Endothelial cell of umbilical vein (primary cell): ENCODE measurements at regions not wholly inside any gene's neighbourhood (a gene's known extent, or its start where the extent isn't known, plus 50 kb on each side); places are given as distances from the start of the nearest gene placed in this dataset.

ENCODE experiments used
- BruUV-seq: library from RNA; stranded (reverse); fragments of 400-500 nt; replicated peaks from 2 replicates; lab custom pipeline; 2021; lab: Mats Ljungman, UMichigan
- CTCF ChIA-PET: fragments of 300-600, 350-600 bp; sonication (Branson Sonifier 250); formaldehyde crosslinking; loops from one replicate; lab custom pipeline; 2021; ENCODE audit warnings: antibody characterized with exemption, inconsistent platforms; lab: Charles Lee
- POLR2A ChIA-PET: fragments of 300-600, 350-600 bp; sonication (Branson Sonifier 250); formaldehyde crosslinking; loops from one replicate; lab custom pipeline; 2021; ENCODE audit warnings: antibody characterized with exemption, inconsistent platforms; lab: Charles Lee
- DNase-seq: peaks from one replicate; pipeline ENCODE4 v3.0.0-alpha.2; 2011; ENCODE audit warnings: low read depth, low spot score
- FAIRE-seq: peaks from 2 replicates; lab custom pipeline; 2011; peaks lifted over from hg19 to GRCh38; lab: Jason Lieb, UNC
- H2AFZ ChIP-seq: 2 replicates; pipeline ENCODE4 v1.6.0; 2012; ENCODE audit warnings: low read depth, low read length, control low read depth, inconsistent platforms
- H3K27ac ChIP-seq: 2 replicates; pipeline ENCODE4 v1.5.1; 2011; ENCODE audit warnings: low read depth, mild to moderate bottlenecking, control low read depth, low read length, moderate library complexity; ENCODE audit not compliant: insufficient read depth
- H3K27me3 ChIP-seq, 2 experiments: 2 replicates each; pipeline versions ENCODE4 v1.6.0 to v1.6.1; 2011; ENCODE audit warnings: low read length in 2 of 2, mixed read lengths in 1 of 2; ENCODE audit not compliant: control insufficient read depth in 2 of 2, insufficient read depth in 2 of 2
- H3K36me3 ChIP-seq, 2 experiments: 2 replicates in 1 of 2; 3 replicates in 1 of 2; pipeline ENCODE4 v1.5.1; 2011; ENCODE audit warnings: low read length in 2 of 2, mild to moderate bottlenecking in 1 of 2, moderate library complexity in 1 of 2; ENCODE audit not compliant: control insufficient read depth in 2 of 2, insufficient read depth in 2 of 2; ENCODE audit errors: extremely low read depth in 1 of 2
- H3K4me1 ChIP-seq: 3 replicates; pipeline ENCODE4 v1.5.1; 2011; ENCODE audit warnings: mild to moderate bottlenecking, low read length; ENCODE audit not compliant: control insufficient read depth, insufficient read depth; ENCODE audit errors: extremely low read depth
- H3K4me2 ChIP-seq: 2 replicates; pipeline ENCODE4 v1.6.1; 2011; ENCODE audit warnings: low read length, control low read depth, mixed read lengths; ENCODE audit not compliant: insufficient read depth
- H3K4me3 ChIP-seq, 3 experiments: fragments of 200-600 bp in 1 of 3; sonication (generic), shearing (Covaris generic) in 1 of 3; replicated peaks in 1 of 3; 2 replicates each; pipeline ENCODE4 v1.5.1; 2011 to 2016; ENCODE audit warnings: control low read depth in 3 of 3, low read length in 3 of 3, mild to moderate bottlenecking in 2 of 3, inconsistent platforms in 1 of 3, low read depth in 1 of 3, moderate library complexity in 1 of 3; ENCODE audit not compliant: insufficient read depth in 1 of 3
- H3K79me2 ChIP-seq: 2 replicates; pipeline ENCODE4 v1.6.0; 2012; ENCODE audit warnings: low read length, inconsistent platforms; ENCODE audit not compliant: control insufficient read depth, insufficient read depth
- H3K9ac ChIP-seq: replicated peaks from 2 replicates; pipeline ENCODE3; 2011; ENCODE audit warnings: low read length, control low read depth; ENCODE audit not compliant: insufficient read depth; ENCODE audit errors: extremely low read depth
- H3K9me1 ChIP-seq: replicated peaks from 3 replicates; pipeline ENCODE4 v1.6.0; 2011; ENCODE audit warnings: mild to moderate bottlenecking, low read length; ENCODE audit not compliant: control insufficient read depth, insufficient read depth; ENCODE audit errors: extremely low read depth
- H3K9me3 ChIP-seq: replicated peaks from 2 replicates; pipeline ENCODE4 v1.5.1; 2012; ENCODE audit warnings: low read length, inconsistent platforms; ENCODE audit not compliant: control insufficient read depth, insufficient read depth
- H4K20me1 ChIP-seq: replicated peaks from 2 replicates; pipeline ENCODE3; 2011; ENCODE audit warnings: mild to moderate bottlenecking, low read length; ENCODE audit not compliant: control insufficient read depth, insufficient read depth; ENCODE audit errors: extremely low read depth
- EZH2 ChIP-seq: IDR thresholded peaks from 2 replicates; pipeline ENCODE4 v1.6.1; 2012; ENCODE audit warnings: borderline replicate concordance, low read depth, mild to moderate bottlenecking, moderate library complexity, low read length, inconsistent platforms; ENCODE audit not compliant: severe bottlenecking
- FOS ChIP-seq: IDR thresholded peaks from 2 replicates; pipeline ENCODE4 v1.6.1; 2011; ENCODE audit warnings: mild to moderate bottlenecking, low read length, moderate library complexity, borderline replicate concordance; ENCODE audit not compliant: insufficient read depth
- GATA2 ChIP-seq: IDR thresholded peaks from 2 replicates; pipeline ENCODE4 v1.7.0; 2011; ENCODE audit warnings: low read depth, mild to moderate bottlenecking, moderate library complexity, mixed read lengths, low read length; ENCODE audit not compliant: insufficient read length, insufficient read depth
- JUN ChIP-seq: IDR thresholded peaks from 2 replicates; pipeline ENCODE4 v1.6.1; 2011; ENCODE audit warnings: borderline replicate concordance, low read depth; ENCODE audit not compliant: insufficient read length, insufficient read depth
- MYC ChIP-seq: IDR thresholded peaks from one replicate; pipeline ENCODE4 v1.6.1; 2011; ENCODE audit warnings: mild to moderate bottlenecking, low read depth, low read length
- POLR2A ChIP-seq: IDR thresholded peaks from 2 replicates; pipeline ENCODE4 v1.6.1; 2012; ENCODE audit warnings: low read depth, mild to moderate bottlenecking, control low read depth, low read length
- POLR2AphosphoS5 ChIP-seq: IDR thresholded peaks from 2 replicates; pipeline ENCODE4 v1.6.1; 2012; ENCODE audit warnings: low read depth, mild to moderate bottlenecking, control low read depth, low read length, moderate library complexity; ENCODE audit not compliant: insufficient read depth
- dilution Hi-C: fragments of 300-500 bp; cut with MboI; formaldehyde crosslinking; loops from one replicate; pipeline ENCODE4 v1.15.0; 2019; ENCODE audit warnings: low sequenced_read_pairs; ENCODE audit not compliant: extremely low pct_ligation_motif_present
- intact Hi-C: fragments of 100-400 bp; cut with micrococcal nuclease; formaldehyde crosslinking; loops from one replicate; pipeline ENCODE4 v1.10.0; 2022
- TF ChIP-seq, protein P1 (sequence below): IDR thresholded peaks from 2 replicates; pipeline ENCODE4 v1.6.1; 2011; ENCODE audit not compliant: insufficient read depth, insufficient read length
- TF ChIP-seq, protein P2 (sequence below), 2 donors: IDR thresholded peaks; 1 replicate in 1 of 2; 2 replicates in 1 of 2; pipeline ENCODE4 v1.5.1; 2011; ENCODE audit warnings: low read length in 2 of 2, mild to moderate bottlenecking in 2 of 2, moderate library complexity in 2 of 2, control low read depth in 1 of 2, inconsistent platforms in 1 of 2, low read depth in 1 of 2; ENCODE audit not compliant: insufficient read depth in 1 of 2; ENCODE audit errors: extremely low read depth in 1 of 2

DNA sequence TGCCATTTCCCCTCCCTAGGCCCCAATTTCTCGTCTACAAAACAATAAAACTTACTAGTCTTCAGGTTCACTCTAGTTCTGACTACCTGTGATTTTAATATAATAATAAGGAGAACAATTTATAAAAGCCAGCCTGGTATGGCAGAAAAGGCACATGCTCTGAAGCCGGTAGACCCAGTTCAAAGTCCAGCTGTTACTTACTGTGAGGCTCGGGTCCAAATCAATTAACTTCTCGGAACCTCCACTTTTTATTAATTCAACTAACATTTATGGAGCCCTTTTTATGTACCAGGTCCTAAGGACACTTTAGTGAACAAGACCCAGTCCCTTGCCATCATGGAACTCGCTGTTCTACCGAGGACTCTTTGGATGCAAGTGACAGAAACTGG, 53.8 kb upstream of the SMAD3 start:
- ChIA-PET CTCF (interaction anchor here (1.1 kb wide), 1 partner anchor 293 kb away, joined by 4 read pairs; no protein-coding TSS in a partner anchor), POLR2A (no interaction called here)
- no peak for DNase-seq
- H3K27ac ChIP-seq: no peak overlapping the region
- H4K20me1 ChIP-seq: no peaks in the 10 kb centered on the region
- no peak for TF ChIP-seq JUN
- no peak for TF ChIP-seq POLR2AphosphoS5
- no peak for TF ChIP-seq EZH2
- TF ChIP-seq GATA2: no peak
- no peaks in the 10 kb centered on the region for H3K27me3 ChIP-seq
- H3K9ac ChIP-seq: no peak overlapping the region
- H3K79me2 ChIP-seq: no peaks in the 10 kb centered on the region
- H3K4me1 ChIP-seq: peaks cover 18% of the 10 kb centered on the region
- BruUV-seq: no TSS peak
- H3K4me3 ChIP-seq: no peak overlapping the region
- dilution Hi-C loops (no loop called here), intact Hi-C loops (loop anchor here (2.0 to 5.0 kb wide), 3 partner anchors 53 to 136 kb away; partner anchors contain the start of gene SMAD3)
- H3K9me1 ChIP-seq: no peaks in the 10 kb centered on the region
- H3K4me2 ChIP-seq: no peak overlapping the region
- H2AFZ ChIP-seq: no peak overlapping the region
- H3K36me3 ChIP-seq: no peaks in the 10 kb centered on the region
- no peak for FAIRE-seq
- H3K9me3 ChIP-seq: no peaks in the 10 kb centered on the region

DNA sequence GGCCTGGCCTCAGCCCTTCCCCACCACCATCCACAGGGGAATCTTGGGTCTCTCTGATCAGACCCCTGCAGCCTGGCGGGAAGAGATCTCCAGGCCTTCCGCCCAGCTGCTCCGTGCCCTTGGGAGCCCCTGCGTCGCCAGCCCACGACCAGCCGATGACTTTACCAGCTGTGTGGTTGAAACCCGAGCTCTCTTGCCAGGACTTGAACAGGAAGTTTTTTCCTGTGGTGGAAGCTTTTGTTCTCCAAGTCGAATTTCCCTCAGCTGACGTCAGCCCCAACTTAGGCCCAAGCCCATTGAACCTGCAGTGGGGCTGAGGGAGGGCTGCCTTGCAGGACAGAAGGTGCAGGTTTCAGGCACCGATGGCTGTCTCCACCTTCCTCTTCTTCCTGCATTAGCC, 51.7 kb upstream of the SMAD3 start:
- dilution Hi-C loops: no loop called here
- CTCF ChIA-PET: interaction anchor here (0.9 to 2.0 kb wide), 5 partner anchors 10 to 67 kb away, joined by 3 to 6 read pairs (median 4); no protein-coding TSS in a partner anchor
- H3K36me3 ChIP-seq: no peaks in the 10 kb centered on the region
- peak; percentile 60 for TF ChIP-seq POLR2A
- TF ChIP-seq, protein P1, sequence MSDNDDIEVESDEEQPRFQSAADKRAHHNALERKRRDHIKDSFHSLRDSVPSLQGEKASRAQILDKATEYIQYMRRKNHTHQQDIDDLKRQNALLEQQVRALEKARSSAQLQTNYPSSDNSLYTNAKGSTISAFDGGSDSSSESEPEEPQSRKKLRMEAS: no peak
- TF ChIP-seq FOS: peak; percentile 36
- peak; percentile 87 for TF ChIP-seq POLR2AphosphoS5
- TF ChIP-seq, protein P2, sequence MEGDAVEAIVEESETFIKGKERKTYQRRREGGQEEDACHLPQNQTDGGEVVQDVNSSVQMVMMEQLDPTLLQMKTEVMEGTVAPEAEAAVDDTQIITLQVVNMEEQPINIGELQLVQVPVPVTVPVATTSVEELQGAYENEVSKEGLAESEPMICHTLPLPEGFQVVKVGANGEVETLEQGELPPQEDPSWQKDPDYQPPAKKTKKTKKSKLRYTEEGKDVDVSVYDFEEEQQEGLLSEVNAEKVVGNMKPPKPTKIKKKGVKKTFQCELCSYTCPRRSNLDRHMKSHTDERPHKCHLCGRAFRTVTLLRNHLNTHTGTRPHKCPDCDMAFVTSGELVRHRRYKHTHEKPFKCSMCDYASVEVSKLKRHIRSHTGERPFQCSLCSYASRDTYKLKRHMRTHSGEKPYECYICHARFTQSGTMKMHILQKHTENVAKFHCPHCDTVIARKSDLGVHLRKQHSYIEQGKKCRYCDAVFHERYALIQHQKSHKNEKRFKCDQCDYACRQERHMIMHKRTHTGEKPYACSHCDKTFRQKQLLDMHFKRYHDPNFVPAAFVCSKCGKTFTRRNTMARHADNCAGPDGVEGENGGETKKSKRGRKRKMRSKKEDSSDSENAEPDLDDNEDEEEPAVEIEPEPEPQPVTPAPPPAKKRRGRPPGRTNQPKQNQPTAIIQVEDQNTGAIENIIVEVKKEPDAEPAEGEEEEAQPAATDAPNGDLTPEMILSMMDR (IDR thresholded peaks at IDR 0.05; ENCODE audit: extremely low read depth in 1 of 2, insufficient read depth in 1 of 2, low read depth in 1 of 2, low read length in 2 of 2): no peak
- no peak for TF ChIP-seq MYC
- peak; percentile 58 for TF ChIP-seq JUN
- TF ChIP-seq GATA2: peak; percentile 74
- H3K4me2 ChIP-seq: peak overlapping the region; percentile 50
- no TSS peak for BruUV-seq
- intact Hi-C loops: loop anchor here (1.0 to 5.0 kb wide), 5 partner anchors 11 to 134 kb away; partner anchors contain the start of gene SMAD3
- DNase-seq (peak; percentile 97), FAIRE-seq (peak; percentile 97)
- H3K4me3 ChIP-seq: no peak overlapping the region
- H4K20me1 ChIP-seq: no peaks in the 10 kb centered on the region
- H3K79me2 ChIP-seq: no peaks in the 10 kb centered on the region
- no peaks in the 10 kb centered on the region for H3K27me3 ChIP-seq
- peak overlapping the region; percentile 52 for H3K9ac ChIP-seq
- H2AFZ ChIP-seq: peak overlapping the region; percentile 79
- peak overlapping the region; percentile 73 for H3K27ac ChIP-seq
- H3K9me3 ChIP-seq: no peaks in the 10 kb centered on the region
- H3K9me1 ChIP-seq: no peaks in the 10 kb centered on the region
- POLR2A ChIA-PET: interaction anchor here (0.6 to 1.0 kb wide), 2 partner anchors 30 to 265 kb away, joined by 3 read pairs; no protein-coding TSS in a partner anchor
- peaks cover 21% of the 10 kb centered on the region for H3K4me1 ChIP-seq
